GM10248 (cell line): ENCODE measurements at regions not wholly inside any gene's neighbourhood (a gene's known extent, or its start where the extent isn't known, plus 50 kb on each side); places are given as distances from the start of the nearest gene placed in this dataset.

Experiments used
- CTCF ChIA-PET: fragments of 300-600 bp; sonication (Branson Sonifier 250); formaldehyde crosslinking; extraction: SDS; loops from one replicate; lab custom pipeline; 2021; ENCODE audit warnings: antibody characterized with exemption; lab: Yijun Ruan, JAX
- POLR2A ChIA-PET: fragments of 350-650 bp; sonication (Branson Sonifier 250); formaldehyde crosslinking; extraction: SDS; loops from one replicate; lab custom pipeline; 2020; ENCODE audit warnings: antibody characterized with exemption; lab: Yijun Ruan, JAX
- DNase-seq: peaks from one replicate; pipeline ENCODE4 v3.0.0; 2012; ENCODE audit errors: extremely low spot score
- CTCF ChIP-seq: IDR thresholded peaks from 2 replicates; pipeline ENCODE4 v1.5.1; 2012; ENCODE audit warnings: mild to moderate bottlenecking, low read depth; ENCODE audit errors: extremely low read depth, missing control alignments, control extremely low read depth

- no peak for DNase-seq
- POLR2A ChIA-PET: no interaction called here
- CTCF ChIA-PET: no interaction called here
- TF ChIP-seq CTCF: no peak
Observed at GRCh38 chr6:22717915-22718314, 148.5 kb downstream of the HDGFL1 start.

- no peak for TF ChIP-seq CTCF
- no peak for DNase-seq
- ChIA-PET CTCF (interaction anchor here (1.5 kb wide), 1 partner anchor 9 kb away, joined by 3 read pairs; no protein-coding TSS in a partner anchor), POLR2A (no interaction called here)
Observed at GRCh38 chr6:22722913-22723312, 153.5 kb downstream of the HDGFL1 start.

GRCh38 chr6:22726966-22727365 lies 157.6 kb downstream of the HDGFL1 start:
- DNase-seq: no peak
- no peak for TF ChIP-seq CTCF
- ChIA-PET CTCF (interaction anchor here (0.9 to 1.0 kb wide), 2 partner anchors 10 to 15 kb away, joined by 3 read pairs; no protein-coding TSS in a partner anchor), POLR2A (no interaction called here)

- TF ChIP-seq CTCF: no peak
- no peak for DNase-seq
- ChIA-PET CTCF (interaction anchor here (0.9 to 1.0 kb wide), 2 partner anchors 11 to 15 kb away, joined by 3 read pairs; no protein-coding TSS in a partner anchor), POLR2A (no interaction called here)
Observed at GRCh38 chr6:22727710-22728109, 158.3 kb downstream of the HDGFL1 start.

- ChIA-PET POLR2A (no interaction called here), CTCF (interaction anchor here (1.0 to 1.8 kb wide), 3 partner anchors 9 to 205 kb away, joined by 3 read pairs; no protein-coding TSS in a partner anchor)
- DNase-seq: no peak
- no peak for TF ChIP-seq CTCF
Observed at GRCh38 chr6:22732176-22732970, 163.0 kb downstream of the HDGFL1 start.

- ChIA-PET CTCF (interaction anchor here (1.1 to 1.6 kb wide), 3 partner anchors 10 to 26 kb away, joined by 3 to 6 read pairs (median 4); no protein-coding TSS in a partner anchor), POLR2A (no interaction called here)
- no peak for DNase-seq
- no peak for TF ChIP-seq CTCF
Observed at GRCh38 chr6:22736740-22737139, 167.4 kb downstream of the HDGFL1 start.
